Mammary epithelial cell (primary cell): ENCODE measurements at regions not wholly inside any gene's neighbourhood (a gene's known extent, or its start where the extent isn't known, plus 50 kb on each side); places are given as distances from the start of the nearest gene placed in this dataset.

Source experiments
- EZH2 ChIP-seq: IDR thresholded peaks from 2 replicates; pipeline ENCODE4 v1.6.1; 2012; ENCODE audit warnings: low read length, inconsistent platforms, borderline replicate concordance
- TF ChIP-seq, protein P1 (sequence below), 2 donors: IDR thresholded peaks in 1 of 2; conservative IDR thresholded peaks in 1 of 2; 2 replicates each; pipeline ENCODE4 v1.5.1; 2011 to 2012; ENCODE audit warnings: inconsistent platforms in 2 of 2, low read length in 2 of 2, mild to moderate bottlenecking in 2 of 2, control low read depth in 1 of 2, low read depth in 1 of 2; ENCODE audit not compliant: insufficient read depth in 1 of 2; ENCODE audit errors: extremely low read depth in 1 of 2

DNA sequence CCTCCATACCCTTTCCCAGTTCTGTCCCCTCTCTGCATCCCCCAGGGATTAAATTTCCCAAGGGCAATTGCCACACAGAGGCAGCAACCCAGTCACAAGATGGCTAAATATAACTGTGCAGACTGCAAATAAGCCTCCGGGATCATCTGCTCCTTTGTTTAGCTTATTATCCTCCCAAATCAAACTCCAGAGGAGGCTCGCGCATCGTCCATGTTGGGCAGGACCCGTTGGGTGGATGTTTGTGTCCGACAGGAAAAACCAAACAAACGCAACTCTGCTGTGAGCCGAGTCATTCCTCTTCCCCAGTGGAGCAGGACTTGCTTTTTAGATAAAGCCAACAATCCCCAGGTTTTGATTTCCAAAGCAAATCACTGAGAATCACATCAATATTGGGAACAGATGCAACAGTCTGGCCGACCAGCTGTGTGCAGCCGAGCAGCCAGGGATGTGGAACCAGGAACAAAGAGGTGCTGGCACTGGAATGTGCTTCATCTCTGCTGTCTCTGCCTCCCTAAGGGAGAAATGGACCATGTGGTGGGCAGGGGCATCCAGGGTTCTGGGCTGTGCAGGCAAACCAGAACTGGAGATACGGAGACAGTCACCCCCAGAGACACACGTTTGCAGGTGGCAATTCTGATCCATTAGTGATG lies 89.8 kb downstream of the PTTG1 start:
- TF ChIP-seq, protein P1, sequence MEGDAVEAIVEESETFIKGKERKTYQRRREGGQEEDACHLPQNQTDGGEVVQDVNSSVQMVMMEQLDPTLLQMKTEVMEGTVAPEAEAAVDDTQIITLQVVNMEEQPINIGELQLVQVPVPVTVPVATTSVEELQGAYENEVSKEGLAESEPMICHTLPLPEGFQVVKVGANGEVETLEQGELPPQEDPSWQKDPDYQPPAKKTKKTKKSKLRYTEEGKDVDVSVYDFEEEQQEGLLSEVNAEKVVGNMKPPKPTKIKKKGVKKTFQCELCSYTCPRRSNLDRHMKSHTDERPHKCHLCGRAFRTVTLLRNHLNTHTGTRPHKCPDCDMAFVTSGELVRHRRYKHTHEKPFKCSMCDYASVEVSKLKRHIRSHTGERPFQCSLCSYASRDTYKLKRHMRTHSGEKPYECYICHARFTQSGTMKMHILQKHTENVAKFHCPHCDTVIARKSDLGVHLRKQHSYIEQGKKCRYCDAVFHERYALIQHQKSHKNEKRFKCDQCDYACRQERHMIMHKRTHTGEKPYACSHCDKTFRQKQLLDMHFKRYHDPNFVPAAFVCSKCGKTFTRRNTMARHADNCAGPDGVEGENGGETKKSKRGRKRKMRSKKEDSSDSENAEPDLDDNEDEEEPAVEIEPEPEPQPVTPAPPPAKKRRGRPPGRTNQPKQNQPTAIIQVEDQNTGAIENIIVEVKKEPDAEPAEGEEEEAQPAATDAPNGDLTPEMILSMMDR (conservative IDR thresholded peaks at IDR 0.05 in 1 of 2, IDR thresholded peaks at IDR 0.05 in 1 of 2; ENCODE audit: extremely low read depth in 1 of 2, insufficient read depth in 1 of 2, low read depth in 1 of 2, low read length in 2 of 2), result no peak
- TF ChIP-seq EZH2, result no peak
